HT1080 (cell line): ENCODE measurements at regions not wholly inside any gene's neighbourhood (a gene's known extent, or its start where the extent isn't known, plus 50 kb on each side); places are given as distances from the start of the nearest gene placed in this dataset.
"Not testable (repeated sequence)": the region's sequence is repeated elsewhere in the genome, so short reads cannot be mapped to it uniquely, and the experiment has no call there.

Source experiments
- DNase-seq: peaks from one replicate; pipeline ENCODE4 v3.0.0-alpha.2; 2015; ENCODE audit warnings: low read depth

DNA sequence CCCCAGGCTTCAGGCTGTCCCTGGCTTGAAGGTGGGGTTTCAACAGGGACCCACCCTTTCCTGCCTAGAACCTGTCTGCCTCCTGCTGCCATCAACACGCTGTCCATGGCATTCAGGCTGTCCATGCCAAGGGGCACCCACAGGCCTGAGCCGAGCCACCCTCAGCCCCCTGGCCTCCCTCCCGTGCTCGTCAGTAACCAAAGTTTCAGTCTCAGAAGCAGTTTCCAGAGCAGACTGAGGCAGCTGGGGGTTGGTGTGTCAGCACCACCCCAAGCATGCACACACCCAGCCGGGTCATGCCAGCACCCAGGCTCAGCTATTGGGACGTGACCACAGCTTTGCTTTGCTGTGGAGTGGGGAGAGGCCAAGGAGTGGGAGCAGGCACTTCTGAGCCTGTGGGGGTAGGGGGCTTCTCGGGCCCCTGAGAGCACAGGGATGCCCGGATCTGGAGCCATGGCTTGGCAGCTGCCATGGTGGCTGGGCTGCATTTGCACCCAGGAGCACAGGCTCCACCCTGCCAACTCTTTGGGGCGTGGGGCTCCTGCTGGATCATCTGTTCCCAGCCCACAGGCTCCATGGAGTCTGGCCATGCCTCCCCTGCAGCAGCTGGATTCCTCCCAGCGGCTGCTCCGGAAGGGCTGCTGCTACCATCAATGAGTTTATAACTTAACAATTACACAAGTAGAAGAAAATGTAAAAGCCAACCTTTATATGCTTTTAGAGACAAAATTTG lies 314.5 kb upstream of the SEMA3C start:
- DNase-seq, result no peak

- DNase-seq, result no peak
Measured at GRCh38 chr7:81232084-81232799, 313.4 kb upstream of the SEMA3C start.

DNA sequence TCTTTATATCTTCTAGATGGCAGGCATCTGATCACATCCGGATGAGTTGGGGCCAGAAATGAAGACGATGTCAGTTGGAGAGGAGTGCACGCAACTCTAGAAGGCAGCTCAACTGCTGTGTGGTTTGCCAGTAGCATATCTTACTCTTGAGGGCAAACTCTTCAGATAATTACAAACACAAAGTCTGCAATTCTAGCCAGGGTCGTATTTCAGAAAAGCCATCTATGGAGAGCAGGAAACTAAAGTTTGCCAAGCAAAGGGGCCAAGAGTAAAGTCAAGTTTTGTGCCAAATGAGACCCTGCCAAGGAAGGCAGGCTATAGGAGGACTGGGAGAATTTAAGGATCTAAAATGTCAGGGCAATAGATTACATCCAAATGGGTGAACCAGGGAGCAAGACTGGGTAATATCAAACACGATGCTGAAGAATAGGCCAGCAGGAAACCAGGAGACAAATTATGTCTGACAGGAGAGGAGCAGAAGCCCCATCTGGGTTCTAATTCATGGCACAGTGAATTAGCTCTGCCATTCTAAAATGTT lies 312.5 kb upstream of the SEMA3C start:
- DNase-seq, result no peak

- DNase-seq, result no peak
Measured at GRCh38 chr7:81226234-81226633, 307.4 kb upstream of the SEMA3C start.

DNA sequence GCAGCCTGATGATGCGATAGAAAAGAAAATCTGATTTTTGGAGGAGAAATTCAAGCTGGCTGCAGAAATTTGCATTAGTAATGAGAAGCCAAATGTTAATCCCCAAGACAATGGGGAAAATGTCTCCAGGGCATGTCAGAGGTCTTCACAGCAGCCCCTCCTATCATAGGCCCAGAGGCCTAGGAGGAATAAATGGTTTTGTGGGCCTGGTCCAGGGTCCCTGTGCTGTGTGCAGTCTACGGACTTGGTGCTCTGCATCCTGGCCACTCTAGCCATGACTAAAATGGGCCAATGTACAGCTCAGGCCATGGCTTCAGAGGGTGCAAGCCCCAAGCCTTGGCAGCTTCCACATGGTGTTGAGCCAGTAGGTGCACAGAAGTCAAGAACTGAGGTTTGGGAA lies 303.8 kb upstream of the SEMA3C start:
- not testable (repeated sequence) for DNase-seq

DNA sequence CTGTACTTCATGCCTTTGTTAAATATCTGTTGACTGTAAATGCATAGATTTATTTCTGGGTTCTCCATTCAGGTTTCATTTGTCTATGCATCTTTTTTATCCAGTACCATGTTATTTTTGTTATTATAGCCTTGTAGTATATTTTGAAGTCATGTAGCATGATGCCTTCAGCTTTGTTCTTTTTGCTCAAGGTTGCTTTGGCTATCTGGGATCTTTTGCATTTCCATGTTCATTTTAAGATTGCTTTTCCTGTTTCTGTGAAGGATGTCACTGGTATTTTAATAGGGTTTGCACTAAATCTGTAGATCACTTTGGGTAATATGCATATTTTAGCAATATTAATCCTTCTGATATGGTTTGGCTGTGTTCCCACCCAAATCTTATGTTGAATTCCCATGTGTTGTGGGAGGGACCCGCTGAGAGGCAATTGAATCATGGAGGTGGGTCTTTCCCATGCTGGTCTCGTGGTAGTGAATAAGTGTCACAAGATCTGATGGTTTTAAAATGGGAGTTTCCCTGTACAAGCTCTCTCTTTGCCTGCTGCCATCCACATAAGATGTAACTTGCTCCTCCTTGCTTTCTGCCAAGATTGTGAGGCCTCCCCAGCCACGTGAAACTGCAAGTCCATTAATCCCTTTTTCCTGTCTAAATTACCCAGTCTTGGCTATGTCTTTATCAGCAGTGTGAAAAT lies 302.8 kb upstream of the SEMA3C start:
- DNase-seq, result no peak

GRCh38 chr7:81218480-81219106 lies 299.7 kb upstream of the SEMA3C start:
- no peak for DNase-seq

- DNase-seq, result no peak
Measured at GRCh38 chr7:81213394-81213793, 294.5 kb upstream of the SEMA3C start.

- DNase-seq, result no peak
Measured at GRCh38 chr7:81211934-81212320, 293.1 kb upstream of the SEMA3C start.

DNA sequence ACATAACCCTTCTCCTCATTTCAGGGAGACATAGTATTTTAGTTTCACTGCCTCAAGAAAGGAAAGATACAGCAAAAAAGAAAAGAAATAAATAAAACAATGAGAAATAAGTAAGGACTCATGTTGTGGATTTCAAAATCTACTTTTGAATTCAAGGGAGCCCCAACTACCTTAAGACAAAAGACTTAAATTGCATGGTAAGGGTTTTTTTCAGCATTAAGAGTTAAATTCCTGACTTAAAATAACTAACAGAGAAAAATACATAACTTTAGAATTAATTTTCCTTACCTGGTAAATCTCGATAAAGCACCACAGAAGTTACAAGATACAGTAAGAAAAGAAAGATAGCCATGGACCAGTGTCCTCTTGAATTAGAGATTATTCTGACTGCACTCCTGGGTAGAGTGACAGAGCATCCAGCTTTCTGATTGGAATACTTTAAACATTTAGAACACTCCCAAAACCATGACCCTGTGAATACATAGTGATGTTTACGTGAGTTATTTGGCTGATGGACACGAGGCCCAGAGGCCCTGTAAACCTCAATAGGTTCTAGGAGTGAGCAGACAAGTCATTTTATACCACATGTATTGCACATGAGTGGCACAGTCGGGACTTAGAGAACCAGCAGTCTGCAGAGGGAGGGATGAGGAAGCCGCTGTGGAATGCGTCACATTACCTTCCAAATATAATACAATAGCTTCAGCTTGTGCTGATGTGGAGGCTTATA lies 292.5 kb upstream of the SEMA3C start:
- DNase-seq, result no peak

DNA sequence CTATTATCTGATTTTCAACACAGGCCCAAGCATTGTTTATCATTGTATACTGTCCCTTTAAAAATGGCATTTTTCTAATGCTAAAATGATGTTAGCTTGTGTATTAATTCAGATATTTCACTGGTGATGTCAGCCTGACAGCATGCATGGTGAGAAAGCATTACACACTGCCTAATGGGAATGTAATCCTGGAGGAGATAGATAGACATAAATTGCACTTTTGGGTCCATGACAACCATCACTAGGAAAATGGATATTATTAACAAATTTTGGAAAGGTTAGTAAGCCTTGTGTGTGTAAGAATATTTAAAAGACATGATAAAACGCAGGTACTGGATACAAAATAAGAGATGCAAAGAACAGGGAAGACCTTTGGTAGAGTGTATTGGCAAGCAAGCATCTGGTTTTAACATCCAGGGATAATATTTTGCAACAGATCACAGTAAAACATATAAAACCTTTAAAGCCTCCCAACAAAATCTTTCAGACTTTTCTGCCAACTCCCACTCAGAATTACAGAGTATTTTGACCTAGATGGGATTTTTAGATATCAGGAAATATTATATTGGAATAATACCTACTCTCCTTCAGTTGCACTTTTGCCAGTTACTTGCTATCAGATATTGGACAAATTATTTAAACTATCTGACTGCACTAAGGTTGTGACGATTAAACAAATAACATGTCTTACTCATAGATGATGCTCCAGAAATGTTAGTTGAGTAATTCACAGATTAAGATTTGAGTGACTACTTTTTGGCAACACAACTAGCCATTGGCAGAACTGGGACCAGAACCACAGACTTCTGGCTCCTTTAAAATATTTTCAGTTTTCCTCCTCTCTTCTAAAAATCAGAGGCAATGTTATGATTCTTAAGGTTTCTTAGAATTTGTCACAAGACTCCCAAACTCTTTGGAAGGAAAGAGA lies 291.6 kb upstream of the SEMA3C start:
- DNase-seq, result no peak

DNA sequence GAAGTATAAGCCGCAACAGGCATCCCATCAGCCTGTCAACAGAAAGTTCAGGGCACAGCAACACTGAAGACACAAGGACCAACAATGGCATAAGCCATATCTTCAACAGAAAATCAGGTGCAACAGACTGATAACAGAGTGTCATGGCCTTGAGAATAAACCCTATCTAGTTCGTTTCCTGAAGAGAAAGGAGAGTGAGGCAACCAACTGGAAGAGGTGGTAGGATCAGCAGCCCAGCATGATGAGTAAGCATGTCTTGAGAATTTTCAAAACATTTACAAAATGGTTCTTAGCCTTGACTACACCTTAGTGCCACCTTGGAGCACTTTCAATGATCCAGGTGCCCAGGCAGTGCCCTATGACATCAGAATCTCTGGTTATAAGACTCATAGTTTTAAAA lies 290.2 kb upstream of the SEMA3C start:
- no peak for DNase-seq

GRCh38 chr7:81207801-81208200 lies 288.9 kb upstream of the SEMA3C start:
- no peak for DNase-seq

DNA sequence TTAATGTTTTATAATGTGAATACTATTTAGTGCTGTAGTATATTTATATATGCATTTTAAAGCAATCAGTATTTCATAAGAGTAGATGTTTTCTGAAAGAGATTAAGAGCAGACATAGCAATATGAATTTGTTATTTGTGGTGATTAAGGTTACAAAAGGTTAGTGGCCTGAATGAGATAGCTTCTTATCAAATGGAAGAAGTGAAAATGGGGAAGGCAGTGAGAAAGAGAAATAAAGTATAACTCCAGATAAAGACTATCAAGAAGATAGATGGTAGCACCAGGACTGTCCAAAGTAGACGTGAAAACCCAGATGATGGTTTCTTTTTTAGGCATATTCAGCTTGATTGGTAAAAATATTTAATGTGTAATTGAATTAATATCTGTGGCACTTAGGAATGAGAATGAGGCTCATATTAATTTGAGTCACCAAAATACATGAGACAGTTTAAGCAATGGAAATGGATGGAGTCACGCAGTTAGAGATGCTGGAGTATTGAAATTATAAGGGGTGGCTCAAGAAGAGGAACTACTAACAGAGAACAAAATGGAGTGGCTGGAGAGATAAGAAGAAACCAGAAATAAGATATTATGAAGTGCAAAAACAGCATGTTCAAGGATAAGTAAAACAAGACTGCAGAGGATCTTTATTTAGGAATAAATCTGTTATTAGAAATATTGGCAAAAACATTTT lies 288.0 kb upstream of the SEMA3C start:
- no peak for DNase-seq

- no peak for DNase-seq
Measured at GRCh38 chr7:81206217-81206616, 287.4 kb upstream of the SEMA3C start.

- DNase-seq, result no peak
Measured at GRCh38 chr7:81201188-81201587, 282.3 kb upstream of the SEMA3C start.

- DNase-seq, result no peak
Measured at GRCh38 chr7:81198766-81199165, 279.9 kb upstream of the SEMA3C start.

- no peak for DNase-seq
Measured at GRCh38 chr7:81197266-81197665, 278.4 kb upstream of the SEMA3C start.

DNA sequence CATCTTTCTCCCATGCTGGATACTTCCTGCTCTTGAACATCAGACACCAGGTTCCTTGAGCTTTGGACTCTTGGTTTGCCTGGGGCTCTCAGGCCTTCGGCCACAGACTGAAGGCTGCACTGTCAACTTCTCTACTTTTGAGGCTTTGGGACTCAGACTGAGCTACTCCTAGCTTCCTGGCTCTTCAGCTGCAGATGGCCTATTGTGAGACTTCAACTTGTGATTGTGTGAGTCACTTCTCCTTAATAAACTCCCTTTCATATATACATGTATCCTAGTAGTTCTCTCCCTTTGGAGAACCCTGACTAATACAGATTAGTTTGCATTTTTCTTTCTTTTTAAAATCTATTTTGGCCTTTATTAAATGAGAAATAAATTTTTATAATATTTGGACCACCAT lies 276.2 kb upstream of the SEMA3C start:
- peak; percentile 42 for DNase-seq
